OCI-LY7 (cell line): ENCODE measurements at regions not wholly inside any gene's neighbourhood (a gene's known extent, or its start where the extent isn't known, plus 50 kb on each side); places are given as distances from the start of the nearest gene placed in this dataset.

Experiments
- CTCF ChIP-seq: fragments of 200-600 bp; sonication (generic); conservative IDR thresholded peaks from 2 replicates; pipeline ENCODE4 v1.5.1; 2014; ENCODE audit warnings: mild to moderate bottlenecking, antibody characterized with exemption, low read length, moderate library complexity, mixed read lengths
- EZH2phosphoT487 ChIP-seq: fragments of 200-600 bp; sonication (generic); IDR thresholded peaks from 2 replicates; pipeline ENCODE4 v1.6.1; 2018; ENCODE audit warnings: low read depth, borderline replicate concordance, mild to moderate bottlenecking, mixed run types, antibody characterized with exemption, low read length, moderate library complexity, mixed read lengths

GRCh38 chr7:67426654-67427053 is 430.0 kb downstream of the TYW1 start:
- TF ChIP-seq CTCF (no peak), EZH2phosphoT487 (no peak)
